ENCODE measurements at regions not wholly inside any gene's neighbourhood (a gene's known extent, or its start where the extent isn't known, plus 50 kb on each side); places are given as distances from the start of the nearest gene placed in this dataset.

DNA sequence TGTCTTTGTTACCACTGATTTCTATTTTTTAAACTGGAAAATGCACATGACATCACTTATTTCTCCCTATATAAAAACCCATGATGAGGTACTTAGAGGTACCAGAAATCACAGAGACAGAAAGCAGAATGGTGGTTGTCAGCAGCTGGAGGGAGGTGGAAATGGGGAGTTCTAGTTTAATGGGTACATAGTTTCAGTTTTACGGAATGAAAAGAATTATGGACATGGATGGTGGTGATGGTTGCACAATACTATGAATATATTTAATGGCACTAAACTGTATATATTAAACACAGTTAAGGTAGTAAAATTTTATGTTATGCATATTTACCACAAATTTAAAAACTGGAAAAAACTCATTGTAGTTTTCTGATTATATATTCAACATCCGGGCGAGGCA lies 50.5 kb upstream of the CPEB4 start:
- H3K9me3 ChIP-seq = no peaks in the 10 kb centered on the region
- intact Hi-C loops (cut with DNase I, micrococcal nuclease) = no loop called here
- no peaks in the 10 kb centered on the region for H3K36me3 ChIP-seq (ENCODE audit: low read depth)
- no peaks in the 10 kb centered on the region for H3K4me1 ChIP-seq (ENCODE audit: low read depth)
- ATAC-seq (no peak), DNase-seq (no peak)
- no peak for TF ChIP-seq CTCF (IDR thresholded peaks at IDR 0.05)
- no peak overlapping the region for H3K4me3 ChIP-seq
